ENCODE measurements at regions not wholly inside any gene's neighbourhood (a gene's known extent, or its start where the extent isn't known, plus 50 kb on each side); places are given as distances from the start of the nearest gene placed in this dataset.

DNA sequence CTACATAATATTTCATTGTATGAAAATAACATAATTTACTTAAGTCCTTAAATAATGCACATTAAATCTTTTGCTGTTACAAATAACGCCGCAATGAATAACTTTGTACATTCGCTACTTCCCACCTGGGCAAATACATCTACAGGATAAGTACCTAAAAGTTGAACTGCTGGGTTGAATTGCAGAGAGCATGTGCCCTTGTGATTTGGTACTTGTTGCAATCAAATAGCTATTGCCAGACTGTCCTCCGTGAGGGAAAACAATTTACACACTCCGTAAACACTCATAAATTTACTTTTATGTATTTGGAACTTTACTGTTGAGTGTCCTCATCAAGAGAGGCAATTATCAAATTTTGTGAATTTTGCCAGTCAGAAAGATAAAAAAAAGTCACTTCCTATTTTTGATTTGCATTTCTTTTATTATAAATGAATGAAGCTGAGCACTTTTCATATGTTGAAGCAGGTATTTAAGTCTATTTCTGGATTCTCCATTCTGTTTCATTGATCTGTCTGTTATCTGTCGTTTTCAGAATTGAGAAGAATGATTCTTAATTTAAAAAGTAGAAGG, 140.8 kb upstream of the SERTAD2 start:
- intact Hi-C loops (cut with micrococcal nuclease; ENCODE audit: unreplicated experiment) (no loop called here), in situ Hi-C loops (cut with HindIII; ENCODE audit: extremely low pct_ligation_motif_present, low pct_unique_long_range_greater_than_20kb) (no loop called here)
- Histone ChIP-seq H3K9me3 (ENCODE audit: low read length) (no peaks in the 10 kb centered on the region), H3K27ac (ENCODE audit: extremely low read length, insufficient read depth, low read length) (no peak overlapping the region), H3K36me3 (replicated peaks in 1 of 2; ENCODE audit: control insufficient read depth in 1 of 2, insufficient read depth in 2 of 2, low read length in 2 of 2) (no peaks in the 10 kb centered on the region), H3K4me2 (ENCODE audit: low read depth, low read length) (no peak overlapping the region), H3K79me2 (ENCODE audit: insufficient read depth, low read length) (no peaks in the 10 kb centered on the region), H2AFZ (ENCODE audit: low read length) (no peak overlapping the region), H4K20me1 (ENCODE audit: insufficient read depth, low read length) (no peaks in the 10 kb centered on the region), H3K27me3 (ENCODE audit: control insufficient read depth in 1 of 2, insufficient read depth in 2 of 2, low read length in 2 of 2) (peaks cover 0 to 37% of the 10 kb centered on the region in 2 experiments; a peak in 3 of 5 replicates), H3K9ac (ENCODE audit: insufficient read depth, low read depth, low read length) (no peak overlapping the region), H3K4me3 (replicated peaks in 1 of 3; ENCODE audit: insufficient read depth in 1 of 3, low read depth in 2 of 3, low read length in 3 of 3) (no peak overlapping the region), H3K4me1 (ENCODE audit: insufficient read depth, low read length) (peaks cover 22% of the 10 kb centered on the region)
- no peak for ATAC-seq
- CTCF ChIA-PET (ENCODE audit: low intra/inter-chr PET ratio, low total read pairs): no interaction called here
- BruUV-seq (replicated peaks): no TSS peak
- no peak for FAIRE-seq
- DNase-seq (ENCODE audit: low spot score): no peak
- POLR2A ChIA-PET: no interaction called here
- 50% methylated on average over 6 of the region's 6 CpGs for WGBS (ENCODE audit: low lambda C conversion rate)
- TF ChIP-seq KAT7 (CRISPR knock-in tag; IDR thresholded peaks at IDR 0.05; ENCODE audit: borderline replicate concordance): no peak
- no peak for TF ChIP-seq ZBTB7B (CRISPR knock-in tag; IDR thresholded peaks at IDR 0.05)
- TF ChIP-seq, protein P1, sequence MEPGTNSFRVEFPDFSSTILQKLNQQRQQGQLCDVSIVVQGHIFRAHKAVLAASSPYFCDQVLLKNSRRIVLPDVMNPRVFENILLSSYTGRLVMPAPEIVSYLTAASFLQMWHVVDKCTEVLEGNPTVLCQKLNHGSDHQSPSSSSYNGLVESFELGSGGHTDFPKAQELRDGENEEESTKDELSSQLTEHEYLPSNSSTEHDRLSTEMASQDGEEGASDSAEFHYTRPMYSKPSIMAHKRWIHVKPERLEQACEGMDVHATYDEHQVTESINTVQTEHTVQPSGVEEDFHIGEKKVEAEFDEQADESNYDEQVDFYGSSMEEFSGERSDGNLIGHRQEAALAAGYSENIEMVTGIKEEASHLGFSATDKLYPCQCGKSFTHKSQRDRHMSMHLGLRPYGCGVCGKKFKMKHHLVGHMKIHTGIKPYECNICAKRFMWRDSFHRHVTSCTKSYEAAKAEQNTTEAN (CRISPR knock-in tag; conservative IDR thresholded peaks at IDR 0.05): no peak
- TF ChIP-seq, protein P2, sequence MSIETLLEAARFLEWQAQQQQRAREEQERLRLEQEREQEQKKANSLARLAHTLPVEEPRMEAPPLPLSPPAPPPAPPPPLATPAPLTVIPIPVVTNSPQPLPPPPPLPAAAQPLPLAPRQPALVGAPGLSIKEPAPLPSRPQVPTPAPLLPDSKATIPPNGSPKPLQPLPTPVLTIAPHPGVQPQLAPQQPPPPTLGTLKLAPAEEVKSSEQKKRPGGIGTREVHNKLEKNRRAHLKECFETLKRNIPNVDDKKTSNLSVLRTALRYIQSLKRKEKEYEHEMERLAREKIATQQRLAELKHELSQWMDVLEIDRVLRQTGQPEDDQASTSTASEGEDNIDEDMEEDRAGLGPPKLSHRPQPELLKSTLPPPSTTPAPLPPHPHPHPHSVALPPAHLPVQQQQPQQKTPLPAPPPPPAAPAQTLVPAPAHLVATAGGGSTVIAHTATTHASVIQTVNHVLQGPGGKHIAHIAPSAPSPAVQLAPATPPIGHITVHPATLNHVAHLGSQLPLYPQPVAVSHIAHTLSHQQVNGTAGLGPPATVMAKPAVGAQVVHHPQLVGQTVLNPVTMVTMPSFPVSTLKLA (IDR thresholded peaks at IDR 0.05): no peak
- no peak for TF ChIP-seq SP4 (CRISPR knock-in tag; IDR thresholded peaks at IDR 0.05)
- TF ChIP-seq EHMT2 (IDR thresholded peaks at IDR 0.05; ENCODE audit: borderline replicate concordance, low read depth, low read length): no peak
- TF ChIP-seq, protein P3, sequence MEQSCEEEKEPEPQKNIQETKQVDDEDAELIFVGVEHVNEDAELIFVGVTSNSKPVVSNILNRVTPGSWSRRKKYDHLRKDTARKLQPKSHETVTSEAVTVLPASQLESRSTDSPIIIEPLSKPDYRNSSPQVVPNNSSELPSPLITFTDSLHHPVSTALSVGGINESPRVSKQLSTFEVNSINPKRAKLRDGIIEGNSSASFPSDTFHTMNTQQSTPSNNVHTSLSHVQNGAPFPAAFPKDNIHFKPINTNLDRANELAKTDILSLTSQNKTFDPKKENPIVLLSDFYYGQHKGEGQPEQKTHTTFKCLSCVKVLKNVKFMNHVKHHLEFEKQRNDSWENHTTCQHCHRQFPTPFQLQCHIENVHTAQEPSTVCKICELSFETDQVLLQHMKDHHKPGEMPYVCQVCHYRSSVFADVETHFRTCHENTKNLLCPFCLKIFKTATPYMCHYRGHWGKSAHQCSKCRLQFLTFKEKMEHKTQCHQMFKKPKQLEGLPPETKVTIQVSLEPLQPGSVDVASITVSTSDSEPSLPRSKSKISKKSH (CRISPR knock-in tag; IDR thresholded peaks at IDR 0.05; ENCODE audit: borderline replicate concordance): no peak
- TF ChIP-seq RNF2 (conservative IDR thresholded peaks at IDR 0.05; ENCODE audit: low read depth): no peak
- TF ChIP-seq ZNF567 (CRISPR knock-in tag; IDR thresholded peaks at IDR 0.05; ENCODE audit: borderline replicate concordance): no peak
- no peak for TF ChIP-seq ZNF766 (CRISPR knock-in tag; IDR thresholded peaks at IDR 0.05; ENCODE audit: borderline replicate concordance)
- TF ChIP-seq ZNF629 (CRISPR knock-in tag; conservative IDR thresholded peaks at IDR 0.05): no peak
- TF ChIP-seq ZNF589 (CRISPR knock-in tag; conservative IDR thresholded peaks at IDR 0.05): no peak
- TF ChIP-seq ZNF235 (CRISPR knock-in tag; IDR thresholded peaks at IDR 0.05; ENCODE audit: borderline replicate concordance): no peak
- no peak for TF ChIP-seq ZFAT (CRISPR knock-in tag; conservative IDR thresholded peaks at IDR 0.05)
- TF ChIP-seq, protein P4, sequence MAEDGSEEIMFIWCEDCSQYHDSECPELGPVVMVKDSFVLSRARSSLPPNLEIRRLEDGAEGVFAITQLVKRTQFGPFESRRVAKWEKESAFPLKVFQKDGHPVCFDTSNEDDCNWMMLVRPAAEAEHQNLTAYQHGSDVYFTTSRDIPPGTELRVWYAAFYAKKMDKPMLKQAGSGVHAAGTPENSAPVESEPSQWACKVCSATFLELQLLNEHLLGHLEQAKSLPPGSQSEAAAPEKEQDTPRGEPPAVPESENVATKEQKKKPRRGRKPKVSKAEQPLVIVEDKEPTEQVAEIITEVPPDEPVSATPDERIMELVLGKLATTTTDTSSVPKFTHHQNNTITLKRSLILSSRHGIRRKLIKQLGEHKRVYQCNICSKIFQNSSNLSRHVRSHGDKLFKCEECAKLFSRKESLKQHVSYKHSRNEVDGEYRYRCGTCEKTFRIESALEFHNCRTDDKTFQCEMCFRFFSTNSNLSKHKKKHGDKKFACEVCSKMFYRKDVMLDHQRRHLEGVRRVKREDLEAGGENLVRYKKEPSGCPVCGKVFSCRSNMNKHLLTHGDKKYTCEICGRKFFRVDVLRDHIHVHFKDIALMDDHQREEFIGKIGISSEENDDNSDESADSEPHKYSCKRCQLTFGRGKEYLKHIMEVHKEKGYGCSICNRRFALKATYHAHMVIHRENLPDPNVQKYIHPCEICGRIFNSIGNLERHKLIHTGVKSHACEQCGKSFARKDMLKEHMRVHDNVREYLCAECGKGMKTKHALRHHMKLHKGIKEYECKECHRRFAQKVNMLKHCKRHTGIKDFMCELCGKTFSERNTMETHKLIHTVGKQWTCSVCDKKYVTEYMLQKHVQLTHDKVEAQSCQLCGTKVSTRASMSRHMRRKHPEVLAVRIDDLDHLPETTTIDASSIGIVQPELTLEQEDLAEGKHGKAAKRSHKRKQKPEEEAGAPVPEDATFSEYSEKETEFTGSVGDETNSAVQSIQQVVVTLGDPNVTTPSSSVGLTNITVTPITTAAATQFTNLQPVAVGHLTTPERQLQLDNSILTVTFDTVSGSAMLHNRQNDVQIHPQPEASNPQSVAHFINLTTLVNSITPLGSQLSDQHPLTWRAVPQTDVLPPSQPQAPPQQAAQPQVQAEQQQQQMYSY (CRISPR knock-in tag; IDR thresholded peaks at IDR 0.05): no peak

Data from HepG2 (cell line).